A673 (cell line): ENCODE measurements at regions not wholly inside any gene's neighbourhood (a gene's known extent, or its start where the extent isn't known, plus 50 kb on each side); places are given as distances from the start of the nearest gene placed in this dataset.

Source experiments
- BruUV-seq: library from RNA; stranded (reverse); fragments of 400-500 nt; replicated peaks from 2 replicates; lab custom pipeline; 2021; lab: Mats Ljungman, UMichigan
- CTCF ChIA-PET: fragments of 300-600 bp; sonication (Branson Sonifier 250); formaldehyde crosslinking; loops from one replicate; lab custom pipeline; 2022; ENCODE audit warnings: antibody characterized with exemption; lab: Charles Lee
- POLR2A ChIA-PET: fragments of 300-600 bp; sonication (Branson Sonifier 250); formaldehyde crosslinking; loops from one replicate; lab custom pipeline; 2022; ENCODE audit warnings: antibody characterized with exemption; ENCODE audit not compliant: low non-redundant PET; lab: Charles Lee
- DNase-seq: peaks from one replicate; pipeline ENCODE4 v3.0.0-alpha.2; 2015; ENCODE audit warnings: low spot score
- H3K27ac ChIP-seq: fragments of 200-600 bp; sonication (generic); 2 replicates; pipeline ENCODE4 v1.5.1; 2016; ENCODE audit warnings: mixed run types, low read depth, mild to moderate bottlenecking, mixed read lengths, antibody characterized with exemption, low read length; ENCODE audit not compliant: poor library complexity, severe bottlenecking
- H3K27me3 ChIP-seq: fragments of 200-600 bp; sonication (generic); replicated peaks from 2 replicates; pipeline ENCODE4 v1.6.1; 2017; ENCODE audit warnings: mixed run types, low read depth, mild to moderate bottlenecking, mixed read lengths, antibody characterized with exemption, low read length; ENCODE audit not compliant: insufficient read depth, poor library complexity
- H3K36me3 ChIP-seq: fragments of 200-600 bp; sonication (generic); 2 replicates; pipeline ENCODE4 v1.6.1; 2016; ENCODE audit warnings: mixed run types, mild to moderate bottlenecking, mixed read lengths, antibody characterized with exemption, low read length; ENCODE audit not compliant: insufficient read depth, poor library complexity, severe bottlenecking
- H3K4me1 ChIP-seq: fragments of 200-600 bp; sonication (generic); 2 replicates; pipeline ENCODE4 v1.6.1; 2017; ENCODE audit warnings: mixed run types, mild to moderate bottlenecking, mixed read lengths, antibody characterized with exemption, low read length; ENCODE audit not compliant: insufficient read depth, poor library complexity, severe bottlenecking
- H3K4me3 ChIP-seq: fragments of 200-600 bp; sonication (generic); 2 replicates; pipeline ENCODE4 v1.5.1; 2016; ENCODE audit warnings: low read depth, mixed run types, mild to moderate bottlenecking, mixed read lengths, low read length; ENCODE audit not compliant: poor library complexity, severe bottlenecking
- H3K9me3 ChIP-seq: fragments of 200-600 bp; sonication (generic); 2 replicates; pipeline ENCODE4 v1.6.1; 2016; ENCODE audit warnings: mixed run types, low read depth, mild to moderate bottlenecking, mixed read lengths, antibody characterized with exemption, low read length; ENCODE audit not compliant: poor library complexity, severe bottlenecking
- EZH2 ChIP-seq: fragments of 200-600 bp; sonication (generic); IDR thresholded peaks from 2 replicates; pipeline ENCODE4 v1.6.1; 2017; ENCODE audit warnings: borderline replicate concordance, low read depth, mild to moderate bottlenecking, mixed read lengths, antibody characterized with exemption, low read length; ENCODE audit not compliant: poor library complexity, severe bottlenecking
- intact Hi-C: fragments of 100-400 bp; cut with micrococcal nuclease; formaldehyde crosslinking; loops from one replicate; pipeline ENCODE4 v1.10.0; 2022; ENCODE audit not compliant: unreplicated experiment
- TF ChIP-seq, protein P1 (sequence below): fragments of 300-800, 200-600 bp; sonication (generic); conservative IDR thresholded peaks from 2 replicates; pipeline ENCODE4 v1.5.1; 2017; ENCODE audit warnings: low read depth, mild to moderate bottlenecking, antibody characterized with exemption, low read length, moderate library complexity, mixed read lengths

DNA sequence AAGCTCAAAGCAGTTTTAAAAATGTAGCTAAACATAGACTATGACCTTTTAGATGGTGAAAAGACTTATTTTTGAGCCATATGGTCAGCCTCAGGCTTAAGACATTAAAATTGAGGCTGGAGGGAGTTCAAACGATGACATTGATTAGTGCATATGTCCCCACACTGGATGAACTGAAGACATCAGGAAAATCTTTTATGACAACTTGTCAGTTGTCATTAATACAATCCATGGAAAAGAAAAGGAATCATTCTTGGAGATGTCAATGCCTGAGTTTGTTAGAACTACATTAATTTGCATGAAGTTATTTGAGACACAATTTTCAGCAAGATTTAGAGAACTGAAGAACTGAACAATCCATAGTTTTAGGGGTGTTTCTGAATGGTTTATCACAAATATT, 349.9 kb downstream of the COL11A1 start:
- H3K4me1 ChIP-seq, result no peaks in the 10 kb centered on the region
- ChIA-PET POLR2A (no interaction called here), CTCF (no interaction called here)
- BruUV-seq, result no TSS peak
- H3K4me3 ChIP-seq, result no peak overlapping the region
- H3K27ac ChIP-seq, result no peak overlapping the region
- no peaks in the 10 kb centered on the region for H3K27me3 ChIP-seq
- no peak for DNase-seq
- H3K36me3 ChIP-seq, result no peaks in the 10 kb centered on the region
- no peak for TF ChIP-seq EZH2
- intact Hi-C loops, result no loop called here
- no peaks in the 10 kb centered on the region for H3K9me3 ChIP-seq

DNA sequence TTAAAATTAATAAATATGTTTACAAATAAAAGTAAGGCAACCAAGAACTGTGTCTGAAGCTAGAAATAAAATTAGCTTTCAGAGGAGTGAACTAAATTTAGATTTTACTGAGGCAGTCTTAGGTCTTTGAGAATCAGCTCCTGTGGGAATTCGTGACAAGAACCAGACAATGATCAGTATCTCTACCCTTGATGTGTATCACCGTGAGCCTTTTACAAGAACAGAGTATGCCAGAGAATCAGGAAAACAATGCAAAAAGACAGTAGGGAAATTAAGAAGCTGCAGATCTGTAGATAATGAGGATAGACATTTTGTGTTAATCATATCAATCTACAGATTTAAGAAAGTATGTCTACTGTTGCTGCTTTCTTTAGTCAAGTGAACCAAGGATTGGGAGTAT, 351.0 kb downstream of the COL11A1 start:
- ChIA-PET CTCF (no interaction called here), POLR2A (no interaction called here)
- no peak for TF ChIP-seq EZH2
- TF ChIP-seq, protein P1, sequence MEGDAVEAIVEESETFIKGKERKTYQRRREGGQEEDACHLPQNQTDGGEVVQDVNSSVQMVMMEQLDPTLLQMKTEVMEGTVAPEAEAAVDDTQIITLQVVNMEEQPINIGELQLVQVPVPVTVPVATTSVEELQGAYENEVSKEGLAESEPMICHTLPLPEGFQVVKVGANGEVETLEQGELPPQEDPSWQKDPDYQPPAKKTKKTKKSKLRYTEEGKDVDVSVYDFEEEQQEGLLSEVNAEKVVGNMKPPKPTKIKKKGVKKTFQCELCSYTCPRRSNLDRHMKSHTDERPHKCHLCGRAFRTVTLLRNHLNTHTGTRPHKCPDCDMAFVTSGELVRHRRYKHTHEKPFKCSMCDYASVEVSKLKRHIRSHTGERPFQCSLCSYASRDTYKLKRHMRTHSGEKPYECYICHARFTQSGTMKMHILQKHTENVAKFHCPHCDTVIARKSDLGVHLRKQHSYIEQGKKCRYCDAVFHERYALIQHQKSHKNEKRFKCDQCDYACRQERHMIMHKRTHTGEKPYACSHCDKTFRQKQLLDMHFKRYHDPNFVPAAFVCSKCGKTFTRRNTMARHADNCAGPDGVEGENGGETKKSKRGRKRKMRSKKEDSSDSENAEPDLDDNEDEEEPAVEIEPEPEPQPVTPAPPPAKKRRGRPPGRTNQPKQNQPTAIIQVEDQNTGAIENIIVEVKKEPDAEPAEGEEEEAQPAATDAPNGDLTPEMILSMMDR, result no peak
- no peaks in the 10 kb centered on the region for H3K36me3 ChIP-seq
- H3K9me3 ChIP-seq, result no peaks in the 10 kb centered on the region
- intact Hi-C loops, result no loop called here
- no peaks in the 10 kb centered on the region for H3K4me1 ChIP-seq
- no TSS peak for BruUV-seq
- DNase-seq, result no peak
- H3K27me3 ChIP-seq, result no peaks in the 10 kb centered on the region
- H3K27ac ChIP-seq, result no peak overlapping the region
- no peak overlapping the region for H3K4me3 ChIP-seq

DNA sequence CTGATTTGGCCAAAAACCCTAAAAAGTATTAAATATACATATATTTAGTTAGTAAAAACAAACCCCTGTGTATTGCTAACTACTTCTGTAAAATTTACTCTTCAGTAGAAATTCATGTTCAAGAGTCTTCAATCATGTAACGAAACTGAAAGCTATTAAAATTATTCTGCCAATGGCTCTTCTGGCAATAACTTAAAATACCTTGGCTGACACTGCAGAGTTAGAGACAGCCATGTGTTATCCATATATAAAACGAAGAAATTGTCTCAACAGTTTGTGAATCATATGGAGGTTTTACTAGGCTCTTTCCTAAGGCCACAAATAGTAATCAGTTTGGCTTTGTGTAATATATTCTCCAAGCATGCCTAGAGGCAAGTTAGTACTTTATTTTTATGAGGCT, 357.2 kb downstream of the COL11A1 start:
- POLR2A ChIA-PET, result no interaction called here
- no peaks in the 10 kb centered on the region for H3K36me3 ChIP-seq
- no peaks in the 10 kb centered on the region for H3K9me3 ChIP-seq
- no peak overlapping the region for H3K27ac ChIP-seq
- CTCF ChIA-PET, result no interaction called here
- BruUV-seq, result no TSS peak
- no peak overlapping the region for H3K4me3 ChIP-seq
- no peaks in the 10 kb centered on the region for H3K27me3 ChIP-seq
- intact Hi-C loops, result no loop called here
- DNase-seq, result no peak
- TF ChIP-seq EZH2, result no peak
- TF ChIP-seq, protein P1, result no peak
- H3K4me1 ChIP-seq, result no peaks in the 10 kb centered on the region

DNA sequence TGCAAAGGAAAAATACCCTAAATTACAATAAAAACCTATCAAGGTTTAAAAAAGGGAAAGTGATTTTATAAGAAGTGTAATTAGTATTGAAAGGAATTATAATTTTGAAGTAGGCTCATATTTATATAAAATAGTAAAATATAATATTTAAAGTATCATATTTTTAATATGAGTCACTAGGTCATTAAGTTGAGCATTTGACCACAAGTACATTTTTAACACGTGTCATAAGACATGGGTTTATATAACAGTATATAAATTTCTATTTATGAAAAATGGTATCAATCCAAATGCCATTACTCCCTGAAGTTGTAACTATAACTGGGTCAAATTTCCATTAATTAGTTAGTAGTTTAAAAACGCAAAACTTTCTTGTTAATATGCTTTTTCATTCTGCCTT, 365.9 kb downstream of the COL11A1 start:
- CTCF ChIA-PET, result no interaction called here
- BruUV-seq, result no TSS peak
- POLR2A ChIA-PET, result no interaction called here
- DNase-seq, result no peak
- H3K27ac ChIP-seq, result no peak overlapping the region
- intact Hi-C loops, result no loop called here
- H3K9me3 ChIP-seq, result no peaks in the 10 kb centered on the region
- H3K36me3 ChIP-seq, result no peaks in the 10 kb centered on the region
- no peaks in the 10 kb centered on the region for H3K27me3 ChIP-seq
- H3K4me1 ChIP-seq, result no peaks in the 10 kb centered on the region
- H3K4me3 ChIP-seq, result no peak overlapping the region
- no peak for TF ChIP-seq EZH2
- TF ChIP-seq, protein P1, result no peak
